Stomach (tissue), 8 donors: ENCODE measurements at regions not wholly inside any gene's neighbourhood (a gene's known extent, or its start where the extent isn't known, plus 50 kb on each side); places are given as distances from the start of the nearest gene placed in this dataset.

Experiments used
- DNase-seq, 2 donors: peaks; one replicate each; pipeline versions ENCODE4 v3.0.0 to v3.0.0-alpha.2; 2013 to 2019
- H3K27ac ChIP-seq, 5 donors: fragments of 200-600 bp in 4 of 5; sonication (generic) in 4 of 5; one replicate each; pipeline ENCODE4 v1.5.1; 2013 to 2019; ENCODE audit warnings: mild to moderate bottlenecking in 1 of 5, moderate library complexity in 1 of 5
- H3K27me3 ChIP-seq, 3 donors: fragments of 200-600 bp; sonication (generic); one replicate each; pipeline ENCODE4 v1.5.1; 2017 to 2019; ENCODE audit warnings: mixed run types in 1 of 3
- H3K36me3 ChIP-seq, 4 donors: fragments of 200-600 bp; sonication (generic); 1 replicate in 3 of 4; 2 replicates in 1 of 4; pipeline ENCODE4 v1.5.1; 2016 to 2019
- H3K4me1 ChIP-seq, 4 donors: fragments of 200-600 bp; sonication (generic); one replicate each; pipeline ENCODE4 v1.5.1; 2016 to 2019
- H3K4me3 ChIP-seq, 4 donors: fragments of 200-600 bp; sonication (generic) in 3 of 4; one replicate each; pipeline ENCODE4 v1.5.1; 2016 to 2019; ENCODE audit warnings: mild to moderate bottlenecking in 1 of 4
- H3K9me3 ChIP-seq, 4 donors: fragments of 200-600 bp; sonication (generic); one replicate each; pipeline ENCODE4 v1.5.1; 2016 to 2019
- EP300 ChIP-seq: sonication (generic); formaldehyde crosslinking; IDR thresholded peaks from one replicate; pipeline ENCODE4 v1.6.1; 2017; ENCODE audit warnings: antibody characterized with exemption
- POLR2A ChIP-seq, 4 donors: fragments of 450-650 bp; IDR thresholded peaks; one replicate each; pipeline ENCODE4 v1.6.1; 2016; ENCODE audit warnings: antibody characterized with exemption in 4 of 4, control low read depth in 2 of 4, mild to moderate bottlenecking in 1 of 4, moderate library complexity in 1 of 4
- POLR2AphosphoS5 ChIP-seq, 3 donors: sonication (generic); formaldehyde crosslinking; IDR thresholded peaks; one replicate each; pipeline ENCODE4 v1.6.1; 2016; ENCODE audit warnings: antibody characterized with exemption in 3 of 3
- WGBS, 5 donors: extraction: QIAGEN DNeasy Blood & Tissue Kit in 3 of 5; methylation state at CpG; one replicate each; pipeline versions ENCODE4 v1.1.5 to v1.1.7; 2013 to 2018; 5-methylcytosine and 5-hydroxymethylcytosine counted together
- intact Hi-C: fragments of 100-400 bp; cut with DNase I; formaldehyde crosslinking; loops from one replicate; pipeline ENCODE4 v1.15.1; 2023; ENCODE audit warnings: low total_unique reads
- TF ChIP-seq, protein P1 (sequence below), 7 experiments: fragments of 450-650 bp in 4 of 7; fragments of 200-600 bp in 3 of 7; sonication (generic) in 3 of 7; IDR thresholded peaks; one replicate each; pipeline ENCODE4 v1.5.1; 2016 to 2019; ENCODE audit warnings: antibody characterized with exemption in 7 of 7, control low read depth in 2 of 7, mild to moderate bottlenecking in 1 of 7
- donor health status: healthy with polysubstance abuse.
- donor health status: Bipolar disorder and iron deficiency.
- donor health status: healthy.

DNA sequence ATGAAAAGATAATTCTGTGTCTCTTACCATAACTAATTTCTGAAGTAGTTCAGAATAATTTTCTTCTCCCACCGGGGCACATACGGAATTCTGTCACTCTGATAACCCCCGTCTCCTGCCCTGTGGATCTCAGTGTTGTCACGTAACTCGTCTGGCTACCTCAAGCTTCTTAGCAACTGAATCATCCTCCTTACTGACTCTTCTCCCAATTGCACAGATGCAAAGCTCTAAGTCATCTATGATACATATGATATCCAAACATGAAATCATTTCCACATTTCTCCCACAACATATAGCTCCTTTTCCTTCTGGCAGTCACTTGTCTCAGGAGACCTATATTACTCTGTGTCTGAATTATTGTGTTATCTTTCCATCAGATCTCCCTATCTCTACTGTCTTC lies 1043.1 kb upstream of the TENM3 start:
- Histone ChIP-seq H3K36me3 (no peaks in the 10 kb centered on the region), H3K27ac (no peak overlapping the region), H3K9me3 (no peaks in the 10 kb centered on the region), H3K27me3 (no peaks in the 10 kb centered on the region), H3K4me1 (no peaks in the 10 kb centered on the region), H3K4me3 (no peak overlapping the region)
- DNase-seq, result no peak
- TF ChIP-seq EP300, result no peak
- TF ChIP-seq POLR2A (IDR thresholded peaks at IDR 0.05), result no peak
- TF ChIP-seq, protein P1, sequence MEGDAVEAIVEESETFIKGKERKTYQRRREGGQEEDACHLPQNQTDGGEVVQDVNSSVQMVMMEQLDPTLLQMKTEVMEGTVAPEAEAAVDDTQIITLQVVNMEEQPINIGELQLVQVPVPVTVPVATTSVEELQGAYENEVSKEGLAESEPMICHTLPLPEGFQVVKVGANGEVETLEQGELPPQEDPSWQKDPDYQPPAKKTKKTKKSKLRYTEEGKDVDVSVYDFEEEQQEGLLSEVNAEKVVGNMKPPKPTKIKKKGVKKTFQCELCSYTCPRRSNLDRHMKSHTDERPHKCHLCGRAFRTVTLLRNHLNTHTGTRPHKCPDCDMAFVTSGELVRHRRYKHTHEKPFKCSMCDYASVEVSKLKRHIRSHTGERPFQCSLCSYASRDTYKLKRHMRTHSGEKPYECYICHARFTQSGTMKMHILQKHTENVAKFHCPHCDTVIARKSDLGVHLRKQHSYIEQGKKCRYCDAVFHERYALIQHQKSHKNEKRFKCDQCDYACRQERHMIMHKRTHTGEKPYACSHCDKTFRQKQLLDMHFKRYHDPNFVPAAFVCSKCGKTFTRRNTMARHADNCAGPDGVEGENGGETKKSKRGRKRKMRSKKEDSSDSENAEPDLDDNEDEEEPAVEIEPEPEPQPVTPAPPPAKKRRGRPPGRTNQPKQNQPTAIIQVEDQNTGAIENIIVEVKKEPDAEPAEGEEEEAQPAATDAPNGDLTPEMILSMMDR (IDR thresholded peaks at IDR 0.05), result no peak
- intact Hi-C loops, result no loop called here
- WGBS, 5 donors, result 84 to 90% (median 87%) methylated on average over 5 of the region's 5 CpGs

DNA sequence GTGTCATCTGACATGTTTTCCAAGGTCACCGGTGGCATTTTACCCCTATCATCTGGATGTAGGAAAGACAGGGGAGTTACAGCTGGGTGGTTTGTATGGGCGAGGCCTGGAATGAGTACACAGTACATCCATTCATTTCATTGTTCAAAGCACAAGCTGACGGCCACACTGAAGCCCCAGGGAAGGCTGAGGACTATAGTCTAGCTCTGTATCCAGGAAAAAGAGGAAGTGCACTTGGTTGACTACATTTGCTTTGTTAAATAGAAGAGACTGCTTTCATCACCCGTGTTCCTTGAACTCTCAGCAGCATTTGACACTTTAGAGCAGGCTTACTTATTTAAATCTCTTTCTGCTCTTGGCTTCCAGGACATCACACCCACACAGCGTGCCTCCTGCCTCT lies 1041.0 kb upstream of the TENM3 start:
- 53 to 66% (median 59%) methylated on average over 5 of the region's 5 CpGs for WGBS, 5 donors
- no peaks in the 10 kb centered on the region for H3K36me3 ChIP-seq
- no peak overlapping the region for H3K4me3 ChIP-seq
- H3K9me3 ChIP-seq, result no peaks in the 10 kb centered on the region
- no peaks in the 10 kb centered on the region for H3K4me1 ChIP-seq
- H3K27ac ChIP-seq, result no peak overlapping the region
- TF ChIP-seq POLR2A (IDR thresholded peaks at IDR 0.05) (no peak), POLR2AphosphoS5 (IDR thresholded peaks at IDR 0.05) (no peak), EP300 (no peak)
- TF ChIP-seq, protein P1 (IDR thresholded peaks at IDR 0.05), result no peak
- peak in 1 of 2 donors; percentile 30 for DNase-seq
- intact Hi-C loops, result no loop called here
- H3K27me3 ChIP-seq, result no peaks in the 10 kb centered on the region

DNA sequence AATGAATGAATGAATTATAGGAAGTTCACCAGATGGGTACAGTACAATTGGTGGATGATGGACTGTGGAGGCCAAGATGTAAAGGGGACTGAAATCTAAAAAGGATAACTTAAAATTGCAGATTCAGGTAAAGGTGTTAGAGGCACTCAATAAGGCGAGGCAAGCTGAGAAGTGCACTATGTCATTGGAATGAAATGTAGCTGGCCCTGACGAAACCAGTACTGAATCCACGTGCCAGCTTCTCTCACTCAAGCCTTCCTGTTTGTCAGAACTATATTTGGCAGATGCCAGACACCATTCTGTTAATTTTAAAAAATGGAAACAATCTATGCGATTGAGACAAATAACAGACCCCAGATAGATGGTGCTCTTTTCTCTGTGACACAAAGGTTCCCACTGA lies 1039.1 kb upstream of the TENM3 start:
- no peaks in the 10 kb centered on the region for H3K4me1 ChIP-seq
- 79 to 89% (median 88%) methylated on average over 4 of the region's 4 CpGs for WGBS, 5 donors
- no peak overlapping the region for H3K4me3 ChIP-seq
- H3K27me3 ChIP-seq, result no peaks in the 10 kb centered on the region
- DNase-seq, result peak in 1 of 2 donors; percentile 17
- no peaks in the 10 kb centered on the region for H3K36me3 ChIP-seq
- H3K27ac ChIP-seq, result no peak overlapping the region
- H3K9me3 ChIP-seq, result no peaks in the 10 kb centered on the region
- TF ChIP-seq POLR2A (IDR thresholded peaks at IDR 0.05), result no peak
- TF ChIP-seq, protein P1 (IDR thresholded peaks at IDR 0.05), result no peak
- TF ChIP-seq EP300, result no peak
- TF ChIP-seq POLR2AphosphoS5 (IDR thresholded peaks at IDR 0.05), result no peak
- intact Hi-C loops, result no loop called here

DNA sequence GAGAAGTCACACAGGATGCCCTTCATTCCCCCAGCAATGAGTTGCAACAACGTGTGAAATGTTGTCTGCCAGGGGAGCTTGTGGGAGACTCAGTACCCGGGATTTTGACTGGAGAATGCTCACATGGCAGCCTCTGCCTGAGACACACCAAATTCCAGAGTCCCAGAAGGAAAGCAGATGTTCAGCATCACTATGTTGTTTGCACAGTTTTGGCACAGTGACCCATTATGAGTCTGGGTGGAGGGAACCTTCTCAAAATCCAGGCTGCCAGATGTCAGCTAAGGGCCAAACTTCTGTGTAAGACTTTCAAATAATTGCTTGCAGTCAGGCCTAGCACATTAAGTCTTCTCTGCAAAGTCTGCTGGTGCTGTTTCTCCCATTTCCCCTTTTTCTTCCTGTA lies 1029.7 kb upstream of the TENM3 start:
- 53 to 78% (median 56%) methylated on average over 2 of the region's 2 CpGs for WGBS, 5 donors
- no peak overlapping the region for H3K4me3 ChIP-seq
- peaks cover 0 to 5% (median 0%) of the 10 kb centered on the region in 4 donors for H3K4me1 ChIP-seq
- TF ChIP-seq POLR2A (IDR thresholded peaks at IDR 0.05), result no peak
- peak in 1 of 2 donors; percentile 71 for DNase-seq
- intact Hi-C loops, result no loop called here
- no peaks in the 10 kb centered on the region for H3K36me3 ChIP-seq
- no peaks in the 10 kb centered on the region for H3K27me3 ChIP-seq
- H3K9me3 ChIP-seq, result no peaks in the 10 kb centered on the region
- no peak overlapping the region for H3K27ac ChIP-seq

DNA sequence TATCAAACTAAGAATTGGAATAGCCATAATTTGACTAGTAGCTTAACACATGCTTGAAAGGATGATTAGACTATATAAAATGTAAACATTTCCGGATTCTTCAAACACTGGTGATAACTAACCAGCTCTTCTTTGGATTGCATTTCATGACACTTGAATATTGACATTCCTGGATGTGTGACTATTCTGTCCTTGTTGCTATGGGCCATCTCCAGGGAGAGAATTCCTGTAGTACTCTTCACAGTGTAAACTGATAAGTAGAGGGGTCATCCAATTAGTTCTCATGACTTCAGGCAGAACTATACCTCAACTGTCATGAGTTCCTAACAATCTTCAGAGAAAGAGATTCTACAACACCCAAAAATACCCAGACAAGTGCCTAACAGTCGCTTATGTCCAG lies 1026.7 kb upstream of the TENM3 start:
- TF ChIP-seq POLR2A (IDR thresholded peaks at IDR 0.05), result no peak
- no peak for TF ChIP-seq EP300
- TF ChIP-seq POLR2AphosphoS5 (IDR thresholded peaks at IDR 0.05), result no peak
- TF ChIP-seq, protein P1 (IDR thresholded peaks at IDR 0.05), result no peak
- 62 to 76% (median 66%) methylated on average over 2 of the region's 2 CpGs for WGBS, 5 donors
- H3K36me3 ChIP-seq, result no peaks in the 10 kb centered on the region
- H3K4me3 ChIP-seq, result no peak overlapping the region
- no peak for DNase-seq
- peaks cover 0 to 5% (median 0%) of the 10 kb centered on the region in 4 donors for H3K4me1 ChIP-seq
- no peak overlapping the region for H3K27ac ChIP-seq
- intact Hi-C loops, result no loop called here
- no peaks in the 10 kb centered on the region for H3K9me3 ChIP-seq
- H3K27me3 ChIP-seq, result no peaks in the 10 kb centered on the region
